Hepatocyte (in vitro differentiated cells): ENCODE measurements at regions not wholly inside any gene's neighbourhood (a gene's known extent, or its start where the extent isn't known, plus 50 kb on each side); places are given as distances from the start of the nearest gene placed in this dataset.

Experiments
- CTCF ChIP-seq: fragments of 200-600 bp; sonication (generic); IDR thresholded peaks from 2 replicates; pipeline ENCODE4 v1.5.1; 2016; ENCODE audit warnings: antibody characterized with exemption, mild to moderate bottlenecking; ENCODE audit not compliant: poor library complexity
- EZH2 ChIP-seq: fragments of 200-600 bp; sonication (generic); IDR thresholded peaks from 2 replicates; pipeline ENCODE4 v1.6.1; 2016; ENCODE audit warnings: antibody characterized with exemption, mild to moderate bottlenecking, borderline replicate concordance
- EZH2phosphoT487 ChIP-seq: fragments of 200-600 bp; sonication (generic); IDR thresholded peaks from one replicate; pipeline ENCODE4 v1.6.1; 2018; ENCODE audit warnings: antibody characterized with exemption, mild to moderate bottlenecking, low read depth, moderate library complexity; ENCODE audit not compliant: unreplicated experiment, severe bottlenecking

- TF ChIP-seq CTCF = no peak
- no peak for TF ChIP-seq EZH2
- no peak for TF ChIP-seq EZH2phosphoT487
These were observed 978.6 kb downstream of the NLGN4X start for GRCh38 chrX:5250106-5250505.
